Mesenchymal stem cell (in vitro differentiated cells and primary cell): ENCODE measurements at regions not wholly inside any gene's neighbourhood (a gene's known extent, or its start where the extent isn't known, plus 50 kb on each side); places are given as distances from the start of the nearest gene placed in this dataset.

ENCODE experiments used
- DNase-seq: peaks from one replicate; pipeline ENCODE4 v3.0.0-alpha.2; 2013
- H2AFZ ChIP-seq: one replicate; pipeline ENCODE4 v1.6.1; 2013; ENCODE audit warnings: low read depth, mild to moderate bottlenecking, control low read depth, inconsistent platforms, low read length, moderate library complexity
- H2AK5ac ChIP-seq: 2 replicates; pipeline ENCODE4 v1.6.1; 2013; ENCODE audit warnings: low read length, moderate library complexity, mild to moderate bottlenecking, inconsistent platforms; ENCODE audit not compliant: severe bottlenecking
- H2BK120ac ChIP-seq: one replicate; pipeline ENCODE4 v1.6.1; 2013; ENCODE audit warnings: low read depth, mild to moderate bottlenecking, inconsistent platforms, low read length, moderate library complexity
- H2BK12ac ChIP-seq, 2 experiments: one replicate each; pipeline ENCODE4 v1.6.1; 2013; ENCODE audit warnings: inconsistent platforms in 2 of 2, low read length in 2 of 2, mild to moderate bottlenecking in 2 of 2, moderate library complexity in 2 of 2, control low read depth in 1 of 2
- H2BK15ac ChIP-seq: one replicate; pipeline ENCODE4 v1.6.1; 2013; ENCODE audit warnings: mild to moderate bottlenecking, low read depth, inconsistent platforms; ENCODE audit not compliant: poor library complexity, severe bottlenecking
- H2BK5ac ChIP-seq: 2 replicates; pipeline ENCODE4 v1.6.1; 2013; ENCODE audit warnings: low read depth, mild to moderate bottlenecking, low read length, control low read depth, inconsistent platforms; ENCODE audit not compliant: poor library complexity, severe bottlenecking
- H3K14ac ChIP-seq, 2 experiments: one replicate each; pipeline ENCODE4 v1.6.1; 2013; ENCODE audit warnings: inconsistent platforms in 2 of 2, low read length in 2 of 2, control low read depth in 1 of 2, mild to moderate bottlenecking in 1 of 2, moderate library complexity in 1 of 2
- H3K18ac ChIP-seq, 2 experiments: one replicate each; pipeline ENCODE4 v1.6.1; 2013; ENCODE audit warnings: inconsistent platforms in 2 of 2, low read length in 2 of 2, control low read depth in 1 of 2, low read depth in 1 of 2, mild to moderate bottlenecking in 1 of 2
- H3K23ac ChIP-seq, 2 experiments: one replicate each; pipeline ENCODE4 v1.6.1; 2013; ENCODE audit warnings: inconsistent platforms in 2 of 2, low read length in 2 of 2, mild to moderate bottlenecking in 2 of 2, moderate library complexity in 2 of 2, control low read depth in 1 of 2
- H3K27ac ChIP-seq: 2 replicates; pipeline ENCODE4 v1.5.1; 2013; ENCODE audit warnings: mild to moderate bottlenecking, moderate library complexity, low read length, control low read depth, inconsistent platforms; ENCODE audit not compliant: poor library complexity, severe bottlenecking
- H3K27me3 ChIP-seq, 2 experiments: 2 replicates each; pipeline versions ENCODE4 v1.6.1 to v1.7.0; 2013; ENCODE audit warnings: low read length in 2 of 2, mild to moderate bottlenecking in 2 of 2, moderate library complexity in 2 of 2, control low read depth in 1 of 2, inconsistent platforms in 1 of 2; ENCODE audit not compliant: control insufficient read depth in 1 of 2, insufficient read depth in 1 of 2
- H3K36me3 ChIP-seq, 2 experiments: 2 replicates each; pipeline versions ENCODE4 v1.6.1 to v1.7.0; 2013; ENCODE audit warnings: low read length in 2 of 2, control low read depth in 1 of 2, inconsistent platforms in 1 of 2, low read depth in 1 of 2, mild to moderate bottlenecking in 1 of 2; ENCODE audit not compliant: insufficient read depth in 2 of 2, control insufficient read depth in 1 of 2
- H3K4ac ChIP-seq, 2 experiments: one replicate each; pipeline ENCODE4 v1.6.1; 2013; ENCODE audit warnings: inconsistent platforms in 2 of 2, low read length in 2 of 2, mild to moderate bottlenecking in 2 of 2, moderate library complexity in 2 of 2, control low read depth in 1 of 2, low read depth in 1 of 2
- H3K4me1 ChIP-seq: 2 replicates; pipeline ENCODE4 v1.6.1; 2013; ENCODE audit warnings: low read depth, low read length, control low read depth; ENCODE audit not compliant: control insufficient read depth, insufficient read depth
- H3K4me2 ChIP-seq: 2 replicates; pipeline ENCODE4 v1.6.1; 2013; ENCODE audit warnings: low read length, mild to moderate bottlenecking, inconsistent platforms; ENCODE audit not compliant: poor library complexity, severe bottlenecking
- H3K4me3 ChIP-seq, 2 experiments: 2 replicates each; pipeline versions ENCODE4 v1.5.1 to v1.7.0; 2013; ENCODE audit warnings: low read length in 2 of 2, mild to moderate bottlenecking in 2 of 2, control low read depth in 1 of 2, low read depth in 1 of 2; ENCODE audit not compliant: insufficient read depth in 1 of 2
- H3K79me1 ChIP-seq: replicated peaks from 2 replicates; pipeline ENCODE4 v1.6.1; 2013; ENCODE audit warnings: mild to moderate bottlenecking, control low read depth, low read length, inconsistent platforms; ENCODE audit not compliant: poor library complexity, severe bottlenecking
- H3K9ac ChIP-seq: 2 replicates; pipeline ENCODE4 v1.7.0; 2013; ENCODE audit warnings: mild to moderate bottlenecking, low read length, moderate library complexity
- H3K9me3 ChIP-seq: 2 replicates; pipeline ENCODE4 v1.7.0; 2013; ENCODE audit warnings: mild to moderate bottlenecking, low read length; ENCODE audit not compliant: control insufficient read depth
- H4K8ac ChIP-seq: one replicate; pipeline ENCODE4 v1.6.1; 2013; ENCODE audit warnings: inconsistent platforms, mild to moderate bottlenecking, low read length, moderate library complexity
- H4K91ac ChIP-seq: one replicate; pipeline ENCODE4 v1.6.1; 2013; ENCODE audit warnings: mild to moderate bottlenecking, low read length, inconsistent platforms
- WGBS: methylation state at CpG from one replicate; pipeline ENCODE4 v1.1.7; 2013; ENCODE audit warnings: mixed read lengths; 5-methylcytosine and 5-hydroxymethylcytosine counted together

DNA sequence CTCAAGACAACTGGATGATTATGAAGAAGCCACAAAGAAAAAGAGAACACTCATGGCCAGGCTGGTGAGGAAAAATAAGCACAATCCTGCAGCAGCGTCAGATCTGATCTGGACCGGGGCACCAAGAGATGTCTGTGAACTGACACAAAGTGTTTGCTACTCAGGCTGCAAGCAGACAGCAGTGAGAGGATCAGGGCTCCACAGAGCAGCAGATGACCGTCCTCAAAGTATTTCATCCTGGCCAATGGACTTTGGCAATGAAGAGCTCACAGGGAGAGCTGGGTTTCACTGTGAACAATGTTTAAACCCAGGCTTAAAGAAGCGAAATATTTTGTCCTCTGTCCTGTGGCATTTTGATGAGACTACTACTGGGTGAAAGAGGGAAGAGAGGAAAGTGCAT lies 299.2 kb downstream of the GPATCH2 start:
- no peak overlapping the region for H3K4me3 ChIP-seq
- H2BK5ac ChIP-seq: no peak overlapping the region
- no peak overlapping the region for H3K14ac ChIP-seq
- H3K4ac ChIP-seq: no peak overlapping the region
- no peak overlapping the region for H2AK5ac ChIP-seq
- 63% methylated on average over 4 of the region's 4 CpGs for WGBS
- no peak overlapping the region for H2BK12ac ChIP-seq
- H3K79me1 ChIP-seq: no peaks in the 10 kb centered on the region
- no peak overlapping the region for H2BK15ac ChIP-seq
- H2AFZ ChIP-seq: no peak overlapping the region
- H3K4me2 ChIP-seq: no peak overlapping the region
- H3K4me1 ChIP-seq: no peaks in the 10 kb centered on the region
- no peak overlapping the region for H3K18ac ChIP-seq
- H3K9me3 ChIP-seq: no peaks in the 10 kb centered on the region
- no peak overlapping the region for H3K9ac ChIP-seq
- H2BK120ac ChIP-seq: no peak overlapping the region
- no peak for DNase-seq
- no peak overlapping the region for H3K27ac ChIP-seq
- no peak overlapping the region for H3K23ac ChIP-seq
- H4K91ac ChIP-seq: no peak overlapping the region
- peaks cover 0 to 4% of the 10 kb centered on the region in 2 experiments for H3K27me3 ChIP-seq
- no peaks in the 10 kb centered on the region for H3K36me3 ChIP-seq
- H4K8ac ChIP-seq: no peak overlapping the region

DNA sequence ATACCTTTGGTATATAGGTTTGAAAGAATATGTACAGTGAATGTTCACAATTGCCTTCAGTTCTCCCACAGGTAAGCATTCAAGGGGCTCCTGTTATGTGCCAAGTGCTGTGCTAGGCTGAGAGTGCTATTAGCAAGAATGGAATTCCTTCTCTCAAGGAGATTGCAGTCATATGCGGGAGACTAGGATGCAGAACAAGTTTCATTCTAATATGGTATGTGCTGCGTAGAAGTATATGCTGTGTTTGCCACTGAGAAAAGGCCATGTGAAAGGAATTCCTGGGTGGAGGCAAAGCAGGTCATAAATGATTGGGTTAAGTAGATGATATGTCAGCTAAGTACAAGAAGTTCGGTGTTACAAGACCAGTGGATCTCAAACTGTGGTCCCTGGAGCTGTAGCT lies 303.0 kb downstream of the GPATCH2 start:
- WGBS: 94% methylated on average over 3 of the region's 3 CpGs
- Histone ChIP-seq H3K27ac (no peak overlapping the region), H3K4me3 (no peak overlapping the region), H3K9ac (no peak overlapping the region), H2BK120ac (no peak overlapping the region), H4K91ac (no peak overlapping the region), H3K4ac (no peak overlapping the region), H2BK12ac (no peak overlapping the region), H3K9me3 (no peaks in the 10 kb centered on the region), H3K18ac (no peak overlapping the region), H3K23ac (no peak overlapping the region), H3K4me1 (no peaks in the 10 kb centered on the region), H2BK5ac (no peak overlapping the region), H3K27me3 (peaks cover 0 to 4% of the 10 kb centered on the region in 2 experiments), H2AK5ac (no peak overlapping the region), H3K14ac (no peak overlapping the region), H2BK15ac (no peak overlapping the region), H3K4me2 (no peak overlapping the region), H3K79me1 (no peaks in the 10 kb centered on the region), H3K36me3 (no peaks in the 10 kb centered on the region), H2AFZ (no peak overlapping the region), H4K8ac (no peak overlapping the region)
- no peak for DNase-seq

DNA sequence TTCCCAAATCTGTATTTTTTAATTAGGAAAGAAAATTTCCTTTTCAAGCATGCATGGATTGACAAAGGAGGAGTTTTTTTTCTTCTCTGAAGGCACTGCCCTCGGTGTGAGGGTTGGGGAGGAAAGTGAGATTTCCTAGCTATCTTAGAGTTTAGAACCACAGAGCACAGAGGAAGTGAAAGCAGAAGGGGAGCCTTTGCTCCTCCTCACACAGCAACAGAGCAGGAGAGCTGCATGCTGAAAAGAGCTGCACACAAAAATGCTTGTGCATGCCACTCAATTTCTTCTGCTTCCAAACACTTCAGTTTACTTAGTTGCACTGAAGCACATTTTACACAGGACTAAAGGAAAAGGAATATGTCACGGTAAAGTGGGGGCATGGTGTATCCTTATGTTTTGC lies 308.1 kb downstream of the GPATCH2 start:
- Histone ChIP-seq H3K9me3 (no peaks in the 10 kb centered on the region), H2AFZ (no peak overlapping the region), H3K27me3 (no peaks in the 10 kb centered on the region), H3K4me2 (no peak overlapping the region), H4K91ac (no peak overlapping the region), H2BK120ac (no peak overlapping the region), H3K36me3 (no peaks in the 10 kb centered on the region), H3K9ac (no peak overlapping the region), H3K18ac (no peak overlapping the region), H3K23ac (no peak overlapping the region), H3K4me1 (no peaks in the 10 kb centered on the region), H2BK12ac (no peak overlapping the region), H3K79me1 (no peaks in the 10 kb centered on the region), H3K27ac (no peak overlapping the region), H2AK5ac (no peak overlapping the region), H3K4ac (no peak overlapping the region), H3K14ac (no peak overlapping the region), H2BK5ac (no peak overlapping the region), H4K8ac (no peak overlapping the region), H2BK15ac (no peak overlapping the region), H3K4me3 (no peak overlapping the region)
- WGBS: 0% methylated on average over 1 of the region's 2 CpGs
- DNase-seq: no peak

DNA sequence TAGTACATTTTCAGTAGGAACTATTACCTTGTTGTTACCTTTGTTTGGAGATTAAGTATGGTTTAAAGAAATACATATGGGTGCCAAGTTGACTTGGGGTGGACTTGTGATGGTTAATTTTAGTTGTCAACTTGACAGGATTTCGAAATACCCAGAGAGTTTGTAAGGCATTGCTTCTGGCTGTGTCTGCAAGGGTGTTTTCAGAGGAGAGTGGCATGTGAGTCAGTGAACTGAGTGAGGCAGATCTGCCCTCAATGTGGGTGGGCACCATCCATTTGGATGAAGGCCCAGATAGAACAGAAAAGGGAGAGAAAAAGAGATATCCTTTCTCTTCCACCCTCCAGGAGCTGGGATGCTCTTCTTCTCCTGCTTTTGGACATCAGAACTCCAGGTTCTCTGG lies 315.5 kb downstream of the GPATCH2 start:
- Histone ChIP-seq H3K14ac (no peak overlapping the region), H3K4me1 (no peaks in the 10 kb centered on the region), H2BK120ac (no peak overlapping the region), H2BK15ac (no peak overlapping the region), H3K9ac (no peak overlapping the region), H3K4me3 (no peak overlapping the region), H2AK5ac (no peak overlapping the region), H4K8ac (no peak overlapping the region), H2BK5ac (no peak overlapping the region), H3K23ac (no peak overlapping the region), H3K27ac (no peak overlapping the region), H3K36me3 (no peaks in the 10 kb centered on the region), H4K91ac (no peak overlapping the region), H3K9me3 (no peaks in the 10 kb centered on the region), H2BK12ac (no peak overlapping the region), H3K4me2 (no peak overlapping the region), H3K4ac (no peak overlapping the region), H3K27me3 (no peaks in the 10 kb centered on the region), H3K79me1 (no peaks in the 10 kb centered on the region), H2AFZ (no peak overlapping the region), H3K18ac (no peak overlapping the region)
- WGBS: 45% methylated on average over 1 of the region's 1 CpG
- DNase-seq: peak; percentile 5
